ENCODE measurements at regions not wholly inside any gene's neighbourhood (a gene's known extent, or its start where the extent isn't known, plus 50 kb on each side); places are given as distances from the start of the nearest gene placed in this dataset.

GRCh38 chr22:48071305-48071704 is 1308.9 kb downstream of the TBC1D22A start:
- no peak overlapping the region for H2AK5ac ChIP-seq (ENCODE audit: low read depth, low read length)
- intact Hi-C loops (cut with micrococcal nuclease), result no loop called here
- ATAC-seq (ENCODE audit: low read depth) (no peak), DNase-seq (no peak)
- H3K18ac ChIP-seq (ENCODE audit: low read depth, low read length), result no peak overlapping the region
- H3K23ac ChIP-seq (ENCODE audit: low read depth, low read length), result no peak overlapping the region
- H3K9me1 ChIP-seq (ENCODE audit: insufficient read depth, low read length), result no peaks in the 10 kb centered on the region
- no peaks in the 10 kb centered on the region for H3K4me1 ChIP-seq (ENCODE audit: control insufficient read depth, insufficient read depth, low read length)
- no peaks in the 10 kb centered on the region for H3K27me3 ChIP-seq (ENCODE audit: control insufficient read depth, insufficient read depth, low read length)
- no peaks in the 10 kb centered on the region for H3K79me1 ChIP-seq (ENCODE audit: low read depth in 1 of 2, low read length in 2 of 2)
- no peak overlapping the region for H3K56ac ChIP-seq (ENCODE audit: extremely low read depth, insufficient read depth, low read length)
- in situ Hi-C loops (cut with MboI; ENCODE audit: low sequenced_read_pairs), result no loop called here
- H4K5ac ChIP-seq (ENCODE audit: low read depth, low read length), result no peak overlapping the region
- H2BK20ac ChIP-seq (ENCODE audit: low read depth, low read length), result no peak overlapping the region
- no peak for TF ChIP-seq USF2 (IDR thresholded peaks at IDR 0.05; ENCODE audit: low read depth, low read length)
- no peak for TF ChIP-seq RAD21 (IDR thresholded peaks at IDR 0.05; ENCODE audit: low read length)
- no peak for TF ChIP-seq RCOR1 (IDR thresholded peaks at IDR 0.05; ENCODE audit: insufficient replicate concordance, low read length)
- TF ChIP-seq ELK1 (IDR thresholded peaks at IDR 0.05; ENCODE audit: borderline replicate concordance, low read depth, low read length), result no peak
- TF ChIP-seq MAZ (IDR thresholded peaks at IDR 0.05; ENCODE audit: borderline replicate concordance, low read depth, low read length), result no peak
- TF ChIP-seq CEBPB (IDR thresholded peaks at IDR 0.05; ENCODE audit: low read depth, low read length), result no peak
- no peak for TF ChIP-seq CHD1 (IDR thresholded peaks at IDR 0.05; ENCODE audit: low read depth, low read length)
- TF ChIP-seq RFX5 (IDR thresholded peaks at IDR 0.05; ENCODE audit: low read depth, low read length), result no peak
- no peak for TF ChIP-seq POLR2A (IDR thresholded peaks at IDR 0.05; ENCODE audit: low read depth, low read length)
- TF ChIP-seq NFE2L2 (IDR thresholded peaks at IDR 0.05; ENCODE audit: low read depth, low read length), result no peak
- no peak for TF ChIP-seq CTCF (conservative IDR thresholded peaks at IDR 0.05; ENCODE audit: low read depth, low read length)
- TF ChIP-seq MXI1 (IDR thresholded peaks at IDR 0.05; ENCODE audit: borderline replicate concordance, low read depth, low read length), result no peak
- no peak for TF ChIP-seq BHLHE40 (IDR thresholded peaks at IDR 0.05; ENCODE audit: low read depth, low read length)
- TF ChIP-seq MAFK (IDR thresholded peaks at IDR 0.05; ENCODE audit: low read depth, low read length), result no peak
- H3K36me3 ChIP-seq (ENCODE audit: control insufficient read depth, insufficient read depth, low read length), result no peaks in the 10 kb centered on the region
- ChIA-PET POLR2A (ENCODE audit: unreplicated experiment) (no interaction called here), CTCF (no interaction called here)
- no peak overlapping the region for H3K4me3 ChIP-seq (ENCODE audit: insufficient read depth, low read depth, low read length)
- H3K4me2 ChIP-seq (ENCODE audit: low read depth, low read length), result no peak overlapping the region
- H3K27ac ChIP-seq (ENCODE audit: insufficient read depth, low read length), result no peak overlapping the region
- no peak overlapping the region for H2AFZ ChIP-seq (replicated peaks; ENCODE audit: low read length, poor library complexity)
- H4K8ac ChIP-seq (ENCODE audit: low read depth in 2 of 2, low read length in 2 of 2), result no peak overlapping the region
- H2BK120ac ChIP-seq (ENCODE audit: low read depth, low read length), result no peak overlapping the region
- no peak overlapping the region for H3K9ac ChIP-seq (ENCODE audit: low read depth, low read length)
- H3K4ac ChIP-seq (ENCODE audit: low read depth, low read length), result no peak overlapping the region
- no peak overlapping the region for H3K14ac ChIP-seq (replicated peaks; ENCODE audit: low read depth, low read length)
- no peak overlapping the region for H2BK5ac ChIP-seq (ENCODE audit: low read depth, low read length, poor library complexity, severe bottlenecking)
- no peaks in the 10 kb centered on the region for H4K20me1 ChIP-seq (ENCODE audit: insufficient read depth, low read length)
- WGBS, 2 experiments (ENCODE audit: extremely low coverage in 2 of 2, insufficient read length in 1 of 2), result 80% methylated on average over 2 of the region's 10 CpGs; no CpG with 5 or more reads in 1 of the 2 experiments
- BruUV-seq (replicated peaks), result no TSS peak
- H4K91ac ChIP-seq (ENCODE audit: insufficient read depth, low read depth, low read length), result no peak overlapping the region
- peaks cover 42% of the 10 kb centered on the region for H3K9me3 ChIP-seq (ENCODE audit: control insufficient read depth, insufficient read depth, low read length)
- H2AK9ac ChIP-seq (replicated peaks; ENCODE audit: low read depth, low read length, poor library complexity), result no peak overlapping the region
- dilution Hi-C loops (cut with HindIII; ENCODE audit: low sequenced_read_pairs, unreplicated experiment), result no loop called here
- H2BK15ac ChIP-seq (ENCODE audit: low read depth, low read length), result no peak overlapping the region

Data from IMR-90 (cell line).